ENCODE measurements at regions not wholly inside any gene's neighbourhood (a gene's known extent, or its start where the extent isn't known, plus 50 kb on each side); places are given as distances from the start of the nearest gene placed in this dataset.
"Not testable (repeated sequence)": the region's sequence is repeated elsewhere in the genome, so short reads cannot be mapped to it uniquely, and the experiment has no call there.

- not testable (repeated sequence) for TF ChIP-seq CTCF (IDR thresholded peaks at IDR 0.05); POLR2A (IDR thresholded peaks at IDR 0.05; ENCODE audit: low read depth); POLR2AphosphoS5 (IDR thresholded peaks at IDR 0.05)
Measured at GRCh38 chr21:6021717-6022270, 4499.6 kb upstream of the TPTE start.

Data from esophagus muscularis mucosa (tissue), 3 donors.